ENCODE measurements at regions not wholly inside any gene's neighbourhood (a gene's known extent, or its start where the extent isn't known, plus 50 kb on each side); places are given as distances from the start of the nearest gene placed in this dataset.

- Histone ChIP-seq H3K4me1 (ENCODE audit: insufficient read depth, low read length) (no peaks in the 10 kb centered on the region), H3K36me3 (ENCODE audit: insufficient read depth, low read length) (no peaks in the 10 kb centered on the region), H3K4me3 (ENCODE audit: insufficient read depth, low read length) (no peak overlapping the region), H3K79me2 (ENCODE audit: insufficient read depth, low read length) (no peaks in the 10 kb centered on the region), H3K27ac (ENCODE audit: low read depth, low read length) (no peak overlapping the region), H3K27me3 (ENCODE audit: insufficient read depth, low read length) (no peaks in the 10 kb centered on the region), H4K20me1 (ENCODE audit: insufficient read depth, low read length) (no peaks in the 10 kb centered on the region), H2AFZ (ENCODE audit: low read length) (no peak overlapping the region), H3K4me2 (ENCODE audit: insufficient read depth, low read length) (no peak overlapping the region), H3K9me3 (ENCODE audit: low read depth, low read length) (peaks cover 3% of the 10 kb centered on the region)
- no peak for DNase-seq (ENCODE audit: insufficient read length, low spot score, missing footprints)
- no peak for TF ChIP-seq CTCF (IDR thresholded peaks at IDR 0.05; ENCODE audit: extremely low read depth, low read depth, low read length)
Observed at GRCh38 chr7:123351516-123352505, 152.0 kb upstream of the SLC13A1 start.

DNA sequence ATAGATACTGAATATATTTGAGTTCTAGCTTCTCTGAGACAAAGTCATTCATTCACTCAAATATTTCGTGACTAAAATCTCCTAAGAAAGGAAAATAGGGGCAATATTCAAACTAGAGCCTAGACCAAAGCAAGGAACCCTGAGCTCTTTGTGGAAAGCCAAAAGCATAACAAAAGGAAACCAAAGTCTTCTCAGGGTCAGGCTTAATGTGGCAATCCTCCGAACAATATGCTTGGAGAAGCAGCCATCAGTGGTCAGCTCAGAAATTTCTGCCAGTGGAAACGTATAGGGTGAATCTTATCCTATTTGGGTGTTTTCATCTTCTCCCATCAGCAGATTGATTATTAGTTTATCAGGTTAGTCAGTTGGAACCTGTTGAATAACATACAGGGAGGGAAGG is 151.3 kb upstream of the SLC13A1 start:
- no peak for TF ChIP-seq CTCF (IDR thresholded peaks at IDR 0.05; ENCODE audit: extremely low read depth, low read depth, low read length)
- no peak overlapping the region for H2AFZ ChIP-seq (ENCODE audit: low read length)
- H3K4me1 ChIP-seq (ENCODE audit: insufficient read depth, low read length), result no peaks in the 10 kb centered on the region
- no peaks in the 10 kb centered on the region for H3K27me3 ChIP-seq (ENCODE audit: insufficient read depth, low read length)
- no peaks in the 10 kb centered on the region for H3K79me2 ChIP-seq (ENCODE audit: insufficient read depth, low read length)
- no peaks in the 10 kb centered on the region for H3K36me3 ChIP-seq (ENCODE audit: insufficient read depth, low read length)
- H3K4me2 ChIP-seq (ENCODE audit: insufficient read depth, low read length), result no peak overlapping the region
- DNase-seq (ENCODE audit: insufficient read length, low spot score, missing footprints), result no peak
- no peak overlapping the region for H3K27ac ChIP-seq (ENCODE audit: low read depth, low read length)
- no peak overlapping the region for H3K4me3 ChIP-seq (ENCODE audit: insufficient read depth, low read length)
- H3K9me3 ChIP-seq (ENCODE audit: low read depth, low read length), result peaks cover 3% of the 10 kb centered on the region
- H4K20me1 ChIP-seq (ENCODE audit: insufficient read depth, low read length), result no peaks in the 10 kb centered on the region

DNA sequence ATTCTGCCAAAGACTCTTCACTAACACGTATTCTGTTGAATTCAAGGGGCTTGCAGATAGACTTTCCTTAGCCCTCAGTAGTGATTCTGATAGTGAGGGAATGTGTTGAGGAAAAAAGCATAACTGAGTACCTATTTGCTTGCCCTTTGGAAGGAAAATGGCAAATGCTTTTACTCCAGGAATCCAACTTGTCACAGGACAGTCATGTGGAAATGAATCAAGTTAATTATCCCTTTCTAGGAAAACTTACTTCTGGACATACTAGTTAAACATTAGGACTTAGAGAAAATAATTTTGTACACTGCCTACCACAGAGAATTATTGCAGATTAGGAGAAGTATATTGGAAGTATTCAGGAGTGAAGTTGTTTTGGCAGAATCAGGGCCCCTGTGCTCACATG is 148.9 kb upstream of the SLC13A1 start:
- Histone ChIP-seq H3K27ac (ENCODE audit: low read depth, low read length) (no peak overlapping the region), H3K4me1 (ENCODE audit: insufficient read depth, low read length) (no peaks in the 10 kb centered on the region), H3K4me3 (ENCODE audit: insufficient read depth, low read length) (no peak overlapping the region), H3K36me3 (ENCODE audit: insufficient read depth, low read length) (no peaks in the 10 kb centered on the region), H3K4me2 (ENCODE audit: insufficient read depth, low read length) (no peak overlapping the region), H4K20me1 (ENCODE audit: insufficient read depth, low read length) (no peaks in the 10 kb centered on the region), H3K9me3 (ENCODE audit: low read depth, low read length) (peaks cover 3% of the 10 kb centered on the region), H3K27me3 (ENCODE audit: insufficient read depth, low read length) (no peaks in the 10 kb centered on the region), H2AFZ (ENCODE audit: low read length) (no peak overlapping the region), H3K79me2 (ENCODE audit: insufficient read depth, low read length) (no peaks in the 10 kb centered on the region)
- no peak for TF ChIP-seq CTCF (IDR thresholded peaks at IDR 0.05; ENCODE audit: extremely low read depth, low read depth, low read length)
- DNase-seq (ENCODE audit: insufficient read length, low spot score, missing footprints), result no peak

GRCh38 chr7:123346766-123347165 is 147.0 kb upstream of the SLC13A1 start:
- Histone ChIP-seq H3K27me3 (ENCODE audit: insufficient read depth, low read length) (no peaks in the 10 kb centered on the region), H3K4me2 (ENCODE audit: insufficient read depth, low read length) (no peak overlapping the region), H3K4me3 (ENCODE audit: insufficient read depth, low read length) (no peak overlapping the region), H4K20me1 (ENCODE audit: insufficient read depth, low read length) (no peaks in the 10 kb centered on the region), H3K9me3 (ENCODE audit: low read depth, low read length) (peaks cover 3% of the 10 kb centered on the region), H2AFZ (ENCODE audit: low read length) (no peak overlapping the region), H3K27ac (ENCODE audit: low read depth, low read length) (no peak overlapping the region), H3K4me1 (ENCODE audit: insufficient read depth, low read length) (no peaks in the 10 kb centered on the region), H3K79me2 (ENCODE audit: insufficient read depth, low read length) (no peaks in the 10 kb centered on the region), H3K36me3 (ENCODE audit: insufficient read depth, low read length) (no peaks in the 10 kb centered on the region)
- TF ChIP-seq CTCF (IDR thresholded peaks at IDR 0.05; ENCODE audit: extremely low read depth, low read depth, low read length), result no peak
- no peak for DNase-seq (ENCODE audit: insufficient read length, low spot score, missing footprints)
